Aorta (tissue), 5 donors: ENCODE measurements at regions not wholly inside any gene's neighbourhood (a gene's known extent, or its start where the extent isn't known, plus 50 kb on each side); places are given as distances from the start of the nearest gene placed in this dataset.

Experiments
- ATAC-seq: fragments of 200-7000 bp; cut with Tn5 transposase; one replicate; pipeline ENCODE4 v1.9.1; 2022; ENCODE audit warnings: moderate library complexity; ENCODE audit not compliant: low FRiP score
- DNase-seq, 2 donors: peaks; one replicate each; pipeline ENCODE4 v3.0.0-alpha.2; 2020
- H3K27ac ChIP-seq, 2 donors: one replicate each; pipeline ENCODE4 v1.5.1; 2013; ENCODE audit warnings: low read length in 2 of 2, mild to moderate bottlenecking in 2 of 2, moderate library complexity in 2 of 2, control low read depth in 1 of 2, inconsistent platforms in 1 of 2, low read depth in 1 of 2
- H3K27me3 ChIP-seq, 2 donors: one replicate each; pipeline ENCODE4 v1.6.1; 2013; ENCODE audit warnings: control low read depth in 1 of 2, low read length in 1 of 2, mild to moderate bottlenecking in 1 of 2, moderate library complexity in 1 of 2; ENCODE audit not compliant: insufficient read depth in 2 of 2, control insufficient read depth in 1 of 2
- H3K36me3 ChIP-seq, 2 donors: one replicate each; pipeline ENCODE4 v1.6.1; 2013; ENCODE audit warnings: control low read depth in 1 of 2, low read length in 1 of 2, mild to moderate bottlenecking in 1 of 2; ENCODE audit not compliant: insufficient read depth in 2 of 2, control insufficient read depth in 1 of 2
- H3K4me1 ChIP-seq, 2 donors: one replicate each; pipeline ENCODE4 v1.6.1; 2013; ENCODE audit warnings: low read length in 2 of 2, control low read depth in 1 of 2, mild to moderate bottlenecking in 1 of 2, moderate library complexity in 1 of 2; ENCODE audit not compliant: insufficient read depth in 2 of 2, control insufficient read depth in 1 of 2
- H3K4me3 ChIP-seq, 2 donors: one replicate each; pipeline ENCODE4 v1.5.1; 2013; ENCODE audit warnings: low read length in 2 of 2, control low read depth in 1 of 2, mild to moderate bottlenecking in 1 of 2
- H3K9me3 ChIP-seq: one replicate; pipeline ENCODE4 v1.6.1; 2013; ENCODE audit warnings: mild to moderate bottlenecking, low read length; ENCODE audit not compliant: control insufficient read depth
- WGBS, 2 donors: extraction: QIAGEN DNeasy Blood & Tissue Kit; methylation state at CpG; one replicate each; pipeline ENCODE4 v1.1.7; 2013; 5-methylcytosine and 5-hydroxymethylcytosine counted together
- intact Hi-C, 2 donors: fragments of 100-400 bp; cut with DNase I; formaldehyde crosslinking; loops; one replicate each; pipeline versions ENCODE4 v1.14.2 to v1.15.0; 2022
- donor health status: healthy with polysubstance abuse.
- donor health status: Bipolar disorder and iron deficiency.
- donor health status: DM: no; HTN: no; CAD: no.
- donor health status: DM: no; HTN: no; CAD: no.
- donor health status: DM: yes; HTN: yes; CAD: no.

DNA sequence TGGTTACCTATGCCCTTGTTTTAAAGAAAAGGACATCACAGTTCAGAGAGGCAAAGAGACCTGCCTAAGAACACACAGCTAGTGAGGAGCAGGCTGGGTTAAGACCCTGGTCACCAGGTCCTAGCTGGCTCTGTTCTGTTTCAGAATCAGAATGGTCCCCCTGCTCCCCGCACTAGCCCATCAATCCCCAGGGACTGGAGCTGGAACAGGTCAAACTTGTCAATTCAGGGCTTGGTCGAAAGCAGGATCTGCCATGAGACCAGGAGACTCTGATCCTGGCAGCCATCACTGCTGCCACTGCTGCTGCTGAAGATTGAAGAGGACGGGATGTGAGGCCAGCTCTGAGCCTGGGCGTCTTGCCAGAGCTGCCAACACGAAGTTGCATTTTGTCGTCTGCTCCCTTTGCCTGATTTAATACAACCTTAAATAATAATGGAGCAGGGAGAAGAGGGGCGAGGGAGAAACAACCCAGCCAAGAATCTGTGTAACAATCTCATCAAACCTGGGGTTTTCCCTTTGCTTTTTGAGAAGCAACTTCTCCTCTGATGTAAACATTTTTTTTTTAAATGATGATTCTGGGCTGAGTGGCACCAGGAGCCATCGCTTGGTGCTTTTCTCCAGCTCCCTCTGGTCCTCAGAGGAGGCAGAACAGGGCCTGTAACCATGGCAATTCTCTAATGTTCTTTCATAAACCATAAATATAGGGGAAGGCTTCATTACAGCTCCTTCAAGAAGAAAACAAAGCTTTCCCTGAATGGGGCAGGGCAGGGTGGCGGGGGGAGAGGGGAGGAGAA is 119.0 kb upstream of the SORCS3 start:
- no peak overlapping the region for H3K27ac ChIP-seq
- no peaks in the 10 kb centered on the region for H3K36me3 ChIP-seq
- ATAC-seq: no peak
- intact Hi-C loops: no loop called here
- 16 to 21% methylated on average over 9 of the region's 9 CpGs for WGBS, 2 donors
- DNase-seq: peak; percentile 58 to 80
- no peaks in the 10 kb centered on the region for H3K4me1 ChIP-seq
- no peak overlapping the region for H3K4me3 ChIP-seq
- H3K9me3 ChIP-seq: no peaks in the 10 kb centered on the region
- H3K27me3 ChIP-seq: no peaks in the 10 kb centered on the region

DNA sequence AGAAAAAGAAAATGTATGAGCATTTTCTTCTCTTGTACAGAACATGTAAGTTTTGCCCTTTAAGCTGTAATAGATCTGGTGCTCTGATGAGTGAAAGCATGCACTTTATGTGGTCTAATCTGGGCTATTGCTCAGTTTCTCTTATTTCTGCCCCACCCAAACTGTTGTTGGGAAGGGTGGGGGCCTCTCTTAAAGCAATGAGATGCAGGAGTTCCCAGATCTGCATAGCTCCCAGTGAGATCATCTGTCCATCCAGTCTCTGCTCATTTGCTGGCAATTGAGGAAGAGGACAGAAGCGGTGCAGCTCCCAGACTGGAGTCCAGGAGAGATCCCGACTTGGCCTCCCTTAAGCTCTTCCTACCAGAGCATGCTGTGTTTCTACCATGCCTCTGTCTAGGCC is 114.9 kb upstream of the SORCS3 start:
- WGBS, 2 donors: 84 to 87% methylated on average over 2 of the region's 2 CpGs

DNA sequence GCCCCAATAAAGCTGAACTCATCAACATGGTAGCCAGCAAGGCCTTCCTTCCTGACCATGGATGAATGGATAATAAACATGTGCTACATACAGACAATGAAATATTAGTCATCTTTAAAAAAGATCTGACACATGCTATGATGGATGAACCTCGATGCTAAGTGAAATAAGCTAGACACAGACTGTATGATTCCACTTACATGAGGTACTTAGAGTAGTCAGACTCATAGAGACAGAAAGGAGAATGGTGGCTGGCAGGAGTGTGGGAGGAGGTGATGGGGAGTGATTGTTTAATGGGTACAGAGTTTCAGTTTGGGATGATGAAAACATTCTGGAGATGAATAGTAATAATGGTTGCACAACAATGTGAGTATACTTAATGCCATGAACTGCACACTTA is 114.1 kb upstream of the SORCS3 start:
- Histone ChIP-seq H3K4me3 (no peak overlapping the region), H3K36me3 (no peaks in the 10 kb centered on the region), H3K9me3 (no peaks in the 10 kb centered on the region), H3K4me1 (no peaks in the 10 kb centered on the region), H3K27me3 (no peaks in the 10 kb centered on the region), H3K27ac (no peak overlapping the region)
- intact Hi-C loops: no loop called here
- WGBS, 2 donors: 50 to 62% methylated on average over 1 of the region's 1 CpG
- DNase-seq (no peak), ATAC-seq (no peak)

More for the DNA sequence above, 114.9 kb upstream of the SORCS3 start:
- Histone ChIP-seq H3K4me1 (no peaks in the 10 kb centered on the region), H3K27ac (no peak overlapping the region), H3K27me3 (no peaks in the 10 kb centered on the region), H3K9me3 (no peaks in the 10 kb centered on the region), H3K4me3 (no peak overlapping the region), H3K36me3 (no peaks in the 10 kb centered on the region)
- ATAC-seq: no peak
- intact Hi-C loops: no loop called here
- DNase-seq: no peak

DNA sequence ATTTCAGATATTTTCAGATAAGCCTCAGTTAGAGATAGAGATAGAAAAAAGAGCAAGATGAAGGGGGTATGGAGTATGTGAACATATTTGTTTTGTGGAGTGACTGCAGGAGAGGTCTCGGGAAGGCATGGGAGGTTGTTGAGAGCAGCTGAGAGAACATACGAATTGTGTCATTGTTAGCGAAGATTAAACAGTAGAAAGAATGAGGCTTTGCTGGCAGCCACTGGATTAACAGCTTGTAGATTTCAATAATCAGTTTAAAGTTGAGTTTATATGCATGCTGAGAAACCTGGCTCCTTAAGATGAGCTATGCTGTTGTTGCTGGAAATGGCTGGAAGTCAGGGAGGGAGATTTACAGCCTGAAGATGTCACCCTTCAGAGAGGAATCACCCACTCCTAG is 100.9 kb upstream of the SORCS3 start:
- no peaks in the 10 kb centered on the region for H3K4me1 ChIP-seq
- no peaks in the 10 kb centered on the region for H3K27me3 ChIP-seq
- no peaks in the 10 kb centered on the region for H3K36me3 ChIP-seq
- ATAC-seq (no peak), DNase-seq (no peak)
- no peak overlapping the region for H3K27ac ChIP-seq
- intact Hi-C loops: no loop called here
- no peak overlapping the region for H3K4me3 ChIP-seq
- H3K9me3 ChIP-seq: no peaks in the 10 kb centered on the region
- WGBS, 2 donors: 67 to 73% methylated on average over 3 of the region's 3 CpGs

DNA sequence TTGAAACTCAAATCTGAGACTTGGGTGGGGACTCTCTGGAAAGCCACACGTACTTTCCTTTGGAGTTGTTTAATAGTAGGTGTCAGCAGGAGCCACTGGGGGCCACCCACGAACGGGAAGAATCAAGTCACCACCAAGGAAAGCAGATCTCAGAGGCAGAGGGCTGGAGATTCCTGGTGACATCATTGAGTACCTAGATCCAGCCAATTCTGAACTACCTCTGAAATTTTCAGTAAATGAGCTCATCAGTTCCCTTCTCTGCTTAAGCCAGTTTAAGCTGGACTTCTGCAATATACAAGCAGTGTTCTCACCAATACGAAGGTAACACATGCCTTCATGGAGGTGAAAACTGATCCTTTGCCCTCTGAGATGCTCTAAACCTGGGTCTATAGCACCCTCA is 99.3 kb upstream of the SORCS3 start:
- H3K9me3 ChIP-seq: peaks cover 2% of the 10 kb centered on the region
- no peak for ATAC-seq
- no peaks in the 10 kb centered on the region for H3K27me3 ChIP-seq
- no peak overlapping the region for H3K4me3 ChIP-seq
- no peak for DNase-seq
- H3K36me3 ChIP-seq: no peaks in the 10 kb centered on the region
- H3K4me1 ChIP-seq: no peaks in the 10 kb centered on the region
- 50 to 63% methylated on average over 4 of the region's 4 CpGs for WGBS, 2 donors
- intact Hi-C loops: no loop called here
- no peak overlapping the region for H3K27ac ChIP-seq

DNA sequence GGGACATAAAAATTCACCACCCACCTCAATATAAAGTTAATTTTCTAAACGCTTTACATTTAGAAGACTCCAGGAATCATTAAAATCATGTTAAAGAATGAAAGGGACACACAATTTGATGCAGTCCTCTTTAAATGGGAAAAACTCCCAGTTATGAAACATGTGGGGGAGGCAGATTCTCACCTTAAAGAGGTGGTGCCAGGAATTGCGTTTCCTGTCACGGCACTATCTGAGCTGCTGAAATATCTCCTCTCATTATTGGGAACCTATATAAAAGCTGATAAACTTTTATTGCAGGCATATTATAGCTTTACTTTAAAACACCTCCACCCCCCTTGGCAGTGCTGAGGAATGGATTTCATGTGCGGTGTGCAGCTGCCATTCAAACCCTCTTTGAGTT is 94.8 kb upstream of the SORCS3 start:
- Histone ChIP-seq H3K9me3 (peaks cover 2% of the 10 kb centered on the region), H3K27me3 (no peaks in the 10 kb centered on the region), H3K4me1 (no peaks in the 10 kb centered on the region), H3K36me3 (no peaks in the 10 kb centered on the region), H3K4me3 (no peak overlapping the region), H3K27ac (no peak overlapping the region)
- intact Hi-C loops: no loop called here
- WGBS, 2 donors: 90% methylated on average over 4 of the region's 4 CpGs
- ATAC-seq (no peak), DNase-seq (no peak)

DNA sequence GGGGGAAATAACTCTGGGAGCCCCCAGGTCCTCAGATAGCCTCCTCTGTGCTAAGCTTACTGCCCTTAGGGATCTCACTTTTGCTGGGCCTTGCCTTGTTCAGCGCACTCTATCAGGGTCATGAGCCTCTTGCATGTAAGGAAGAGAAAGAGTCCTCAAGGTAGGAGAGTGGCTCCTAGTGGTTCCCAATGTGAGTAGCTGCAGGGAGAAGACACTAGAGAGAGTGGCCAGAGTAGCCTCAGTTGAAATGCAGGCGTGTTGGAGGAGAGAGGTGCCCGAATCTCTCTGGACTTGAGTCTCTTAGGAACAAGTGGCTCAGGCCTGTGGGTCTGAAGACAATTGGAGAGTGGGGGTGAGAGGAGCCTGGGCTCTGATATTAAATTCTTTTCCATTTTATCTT is 94.3 kb upstream of the SORCS3 start:
- WGBS, 2 donors: 58 to 74% methylated on average over 3 of the region's 3 CpGs
- no peak for ATAC-seq
- intact Hi-C loops: no loop called here
- H3K36me3 ChIP-seq: no peaks in the 10 kb centered on the region
- H3K9me3 ChIP-seq: peaks cover 2% of the 10 kb centered on the region
- H3K4me1 ChIP-seq: no peaks in the 10 kb centered on the region
- DNase-seq: no peak
- H3K4me3 ChIP-seq: no peak overlapping the region
- H3K27ac ChIP-seq: no peak overlapping the region
- no peaks in the 10 kb centered on the region for H3K27me3 ChIP-seq

DNA sequence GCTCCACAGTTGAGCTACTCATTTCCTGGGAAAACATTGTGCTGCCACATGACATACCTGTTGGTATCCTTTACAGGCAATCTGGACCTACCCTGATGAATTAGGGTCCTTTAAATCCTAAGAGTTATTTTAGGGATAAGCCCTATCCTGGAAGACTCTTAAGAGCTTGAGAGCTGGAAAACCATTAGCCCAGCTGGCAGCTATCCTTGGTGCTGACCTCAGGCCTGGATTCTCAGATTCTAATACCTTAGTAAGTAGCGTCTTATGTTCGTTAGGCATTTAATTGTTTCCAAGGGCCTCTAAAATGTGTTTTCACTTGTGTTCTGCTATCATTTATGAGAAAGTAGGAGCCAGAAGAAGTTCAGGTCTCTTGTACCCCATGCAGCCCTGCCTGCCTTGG is 93.0 kb upstream of the SORCS3 start:
- Histone ChIP-seq H3K27me3 (no peaks in the 10 kb centered on the region), H3K27ac (no peak overlapping the region), H3K4me3 (no peak overlapping the region), H3K9me3 (peaks cover 2% of the 10 kb centered on the region), H3K4me1 (no peaks in the 10 kb centered on the region), H3K36me3 (no peaks in the 10 kb centered on the region)
- intact Hi-C loops: no loop called here
- DNase-seq (no peak), ATAC-seq (no peak)
- 52 to 53% methylated on average over 2 of the region's 2 CpGs for WGBS, 2 donors

DNA sequence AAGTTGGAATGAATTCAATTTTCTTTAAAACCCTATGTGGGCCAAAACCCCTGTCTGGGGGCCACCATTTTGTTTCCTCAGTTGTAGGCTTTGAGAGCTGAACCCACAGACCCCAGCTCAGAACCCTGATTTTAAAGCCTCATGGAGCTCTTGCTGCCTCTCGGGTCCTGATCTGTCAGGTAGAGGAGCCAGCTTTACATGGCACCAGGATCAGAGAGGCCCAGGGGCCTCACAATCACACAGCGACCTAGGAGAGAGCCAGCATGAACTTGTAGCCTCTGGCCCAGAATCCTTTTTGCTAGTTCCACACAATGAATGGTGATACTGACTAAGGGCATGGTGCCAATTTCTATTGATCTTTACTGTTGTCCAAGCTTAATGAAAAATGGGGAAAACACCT is 84.3 kb upstream of the SORCS3 start:
- 72 to 82% methylated on average over 2 of the region's 2 CpGs for WGBS, 2 donors
- no peaks in the 10 kb centered on the region for H3K36me3 ChIP-seq
- intact Hi-C loops: no loop called here
- H3K27me3 ChIP-seq: peaks cover 0 to 6% of the 10 kb centered on the region in 2 donors
- no peak overlapping the region for H3K4me3 ChIP-seq
- peaks cover 1% of the 10 kb centered on the region for H3K9me3 ChIP-seq
- ATAC-seq: no peak
- no peak for DNase-seq
- no peaks in the 10 kb centered on the region for H3K4me1 ChIP-seq
- no peak overlapping the region for H3K27ac ChIP-seq
